ENCODE measurements at regions not wholly inside any gene's neighbourhood (a gene's known extent, or its start where the extent isn't known, plus 50 kb on each side); places are given as distances from the start of the nearest gene placed in this dataset.

DNA sequence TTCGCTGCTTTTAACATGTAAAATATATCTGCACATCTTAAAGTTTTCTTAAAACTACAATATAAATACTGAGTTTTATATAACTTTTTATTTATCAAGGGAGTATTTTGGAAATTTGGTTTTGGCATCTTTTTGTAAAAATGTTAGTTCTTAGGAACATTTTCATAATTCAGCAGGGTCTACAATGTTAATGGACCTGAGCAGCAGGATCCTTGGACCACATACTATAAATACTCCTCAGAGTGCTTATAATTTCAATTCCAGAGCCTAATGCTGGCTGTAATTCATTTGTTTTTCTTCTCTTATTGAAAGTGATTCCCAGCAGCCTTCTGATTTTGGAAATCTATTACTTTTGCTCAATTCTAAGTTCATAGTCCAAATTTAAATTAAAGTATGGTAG, 1216.2 kb downstream of the MAT2B start:
- no peak for DNase-seq
- H3K9me3 ChIP-seq: no peaks in the 10 kb centered on the region
- H3K27me3 ChIP-seq: no peaks in the 10 kb centered on the region
- no peaks in the 10 kb centered on the region for H3K4me1 ChIP-seq
- H3K4me3 ChIP-seq (ENCODE audit: low read depth, low read length): no peak overlapping the region
- no peaks in the 10 kb centered on the region for H3K36me3 ChIP-seq
- TF ChIP-seq, protein P1, sequence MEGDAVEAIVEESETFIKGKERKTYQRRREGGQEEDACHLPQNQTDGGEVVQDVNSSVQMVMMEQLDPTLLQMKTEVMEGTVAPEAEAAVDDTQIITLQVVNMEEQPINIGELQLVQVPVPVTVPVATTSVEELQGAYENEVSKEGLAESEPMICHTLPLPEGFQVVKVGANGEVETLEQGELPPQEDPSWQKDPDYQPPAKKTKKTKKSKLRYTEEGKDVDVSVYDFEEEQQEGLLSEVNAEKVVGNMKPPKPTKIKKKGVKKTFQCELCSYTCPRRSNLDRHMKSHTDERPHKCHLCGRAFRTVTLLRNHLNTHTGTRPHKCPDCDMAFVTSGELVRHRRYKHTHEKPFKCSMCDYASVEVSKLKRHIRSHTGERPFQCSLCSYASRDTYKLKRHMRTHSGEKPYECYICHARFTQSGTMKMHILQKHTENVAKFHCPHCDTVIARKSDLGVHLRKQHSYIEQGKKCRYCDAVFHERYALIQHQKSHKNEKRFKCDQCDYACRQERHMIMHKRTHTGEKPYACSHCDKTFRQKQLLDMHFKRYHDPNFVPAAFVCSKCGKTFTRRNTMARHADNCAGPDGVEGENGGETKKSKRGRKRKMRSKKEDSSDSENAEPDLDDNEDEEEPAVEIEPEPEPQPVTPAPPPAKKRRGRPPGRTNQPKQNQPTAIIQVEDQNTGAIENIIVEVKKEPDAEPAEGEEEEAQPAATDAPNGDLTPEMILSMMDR (IDR thresholded peaks at IDR 0.05; ENCODE audit: low read depth, low read length): no peak

DNA sequence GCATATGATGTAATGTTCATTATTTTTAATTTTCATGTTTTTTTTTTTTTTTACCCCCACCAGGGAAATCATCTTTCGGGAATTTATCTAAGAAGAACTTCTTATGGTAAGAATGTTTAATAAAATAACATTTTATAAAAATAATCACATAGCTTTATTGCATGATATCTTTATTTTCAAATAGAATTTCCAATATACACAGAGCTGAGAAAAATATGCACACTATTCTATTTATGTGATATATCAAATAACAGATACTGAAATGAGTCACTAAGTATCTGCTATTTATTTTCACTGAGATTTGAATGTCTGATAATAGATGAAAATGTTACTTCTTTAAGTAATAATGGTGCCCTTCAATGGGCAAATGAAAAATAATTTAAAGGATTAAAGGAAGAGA, 1217.3 kb downstream of the MAT2B start:
- Histone ChIP-seq H3K9me3 (no peaks in the 10 kb centered on the region), H3K4me1 (no peaks in the 10 kb centered on the region), H3K27me3 (no peaks in the 10 kb centered on the region), H3K36me3 (no peaks in the 10 kb centered on the region), H3K4me3 (ENCODE audit: low read depth, low read length) (no peak overlapping the region)
- TF ChIP-seq, protein P1 (IDR thresholded peaks at IDR 0.05; ENCODE audit: low read depth, low read length): no peak
- DNase-seq: no peak

DNA sequence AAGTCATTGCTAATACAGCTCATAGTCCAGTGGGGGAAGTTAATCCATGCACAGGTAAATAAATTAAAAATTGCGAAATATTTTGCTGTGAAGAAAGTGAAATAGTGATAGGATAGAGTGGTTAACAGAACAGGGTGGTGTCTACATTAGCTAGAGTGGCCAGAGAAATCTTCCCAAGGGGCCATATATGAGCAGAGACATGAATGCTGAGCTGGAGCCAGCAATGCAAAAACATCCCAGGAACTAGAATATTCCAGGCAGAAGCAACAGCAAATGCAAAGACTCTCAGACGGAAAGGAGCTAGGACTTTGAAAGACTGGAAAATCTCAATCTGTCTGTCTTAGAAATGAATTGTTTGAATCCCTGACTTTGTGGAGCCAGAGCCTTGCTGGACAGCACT, 1221.6 kb downstream of the MAT2B start:
- no peak overlapping the region for H3K4me3 ChIP-seq (ENCODE audit: low read depth, low read length)
- H3K4me1 ChIP-seq: no peaks in the 10 kb centered on the region
- DNase-seq: no peak
- TF ChIP-seq, protein P1 (IDR thresholded peaks at IDR 0.05; ENCODE audit: low read depth, low read length): no peak
- no peaks in the 10 kb centered on the region for H3K36me3 ChIP-seq
- no peaks in the 10 kb centered on the region for H3K27me3 ChIP-seq
- H3K9me3 ChIP-seq: no peaks in the 10 kb centered on the region

DNA sequence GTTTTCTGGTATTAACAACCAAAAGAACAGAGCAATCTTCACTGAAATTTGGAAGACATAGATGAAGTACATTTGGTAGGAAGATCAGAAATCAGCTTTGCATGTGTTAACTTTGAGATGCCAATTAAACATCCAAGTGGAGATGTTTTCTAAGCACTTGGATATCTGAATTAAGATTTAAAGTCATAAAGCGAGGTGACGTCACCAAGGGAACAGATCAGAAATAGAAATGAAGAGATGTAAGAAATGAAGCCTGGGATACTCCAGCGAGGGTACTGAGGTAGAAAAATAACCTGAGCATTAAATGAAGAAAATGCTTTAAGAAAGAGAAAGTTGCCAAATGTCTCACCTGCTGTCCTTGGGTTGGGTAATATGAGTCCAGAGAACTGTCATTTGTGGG, 1223.3 kb downstream of the MAT2B start:
- Histone ChIP-seq H3K9me3 (no peaks in the 10 kb centered on the region), H3K4me3 (ENCODE audit: low read depth, low read length) (no peak overlapping the region), H3K4me1 (no peaks in the 10 kb centered on the region), H3K27me3 (no peaks in the 10 kb centered on the region), H3K36me3 (no peaks in the 10 kb centered on the region)
- no peak for DNase-seq
- TF ChIP-seq, protein P1 (IDR thresholded peaks at IDR 0.05; ENCODE audit: low read depth, low read length): no peak

DNA sequence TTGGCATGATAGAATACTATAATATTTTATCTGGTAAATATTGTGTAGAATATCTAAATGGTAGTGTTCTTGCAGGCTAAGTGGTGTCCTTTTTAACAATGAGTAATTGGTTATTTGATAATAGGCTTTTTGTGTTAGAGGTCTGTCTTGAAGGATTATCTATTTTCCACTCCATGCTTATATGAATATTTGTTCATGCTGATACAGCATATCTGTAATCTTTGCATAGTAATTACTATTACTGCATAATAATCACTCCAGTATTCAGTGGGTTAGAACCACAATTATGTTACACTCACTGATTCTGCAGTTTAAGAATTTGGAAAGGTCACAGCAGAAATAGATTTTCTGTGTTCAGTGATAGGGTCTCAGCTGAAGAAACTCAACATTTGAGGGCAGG, 1229.9 kb downstream of the MAT2B start:
- H3K27me3 ChIP-seq: no peaks in the 10 kb centered on the region
- H3K4me3 ChIP-seq (ENCODE audit: low read depth, low read length): no peak overlapping the region
- H3K4me1 ChIP-seq: no peaks in the 10 kb centered on the region
- no peak for DNase-seq
- TF ChIP-seq, protein P1 (IDR thresholded peaks at IDR 0.05; ENCODE audit: low read depth, low read length): no peak
- H3K36me3 ChIP-seq: no peaks in the 10 kb centered on the region
- H3K9me3 ChIP-seq: no peaks in the 10 kb centered on the region

DNA sequence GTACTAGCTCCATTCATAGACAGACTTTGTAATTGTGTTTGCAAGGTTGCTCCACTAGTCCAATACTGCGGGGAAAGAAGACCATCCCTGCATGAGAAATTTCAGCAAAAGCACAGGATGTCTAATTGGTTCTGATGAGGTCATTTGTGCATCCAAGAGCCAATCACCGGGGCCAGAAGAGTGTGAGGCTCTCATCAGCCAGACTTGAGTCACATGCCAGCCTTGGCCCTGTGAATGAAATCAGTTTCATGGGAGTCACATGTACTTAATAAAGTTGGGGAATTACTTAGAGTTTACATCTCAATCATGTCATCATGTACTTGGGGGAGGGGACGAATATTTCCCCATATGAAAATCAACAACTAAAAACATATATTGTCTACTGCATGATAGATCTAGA, 1236.0 kb downstream of the MAT2B start:
- TF ChIP-seq, protein P1 (IDR thresholded peaks at IDR 0.05; ENCODE audit: low read depth, low read length): no peak
- Histone ChIP-seq H3K4me3 (ENCODE audit: low read depth, low read length) (no peak overlapping the region), H3K4me1 (no peaks in the 10 kb centered on the region), H3K27me3 (no peaks in the 10 kb centered on the region), H3K9me3 (no peaks in the 10 kb centered on the region), H3K36me3 (no peaks in the 10 kb centered on the region)
- no peak for DNase-seq

Data from BE2C (cell line).